Pancreas (tissue), 10 donors: ENCODE measurements at regions not wholly inside any gene's neighbourhood (a gene's known extent, or its start where the extent isn't known, plus 50 kb on each side); places are given as distances from the start of the nearest gene placed in this dataset.

ENCODE experiments used
- ATAC-seq, 4 donors: fragments of 200-7000 bp; cut with Tn5 transposase; one replicate each; pipeline versions ENCODE4 v1.8.0 to v1.9.1; 2020; ENCODE audit warnings: mild to moderate bottlenecking in 4 of 4, moderate library complexity in 4 of 4
- DNase-seq, 6 donors: peaks; one replicate each; pipeline ENCODE4 v3.0.0-alpha.2; 2020
- FAIRE-seq: peaks from 2 replicates; lab custom pipeline; 2012; peaks lifted over from hg19 to GRCh38; lab: Jason Lieb, UNC
- H3K27ac ChIP-seq, 4 donors: fragments of 200-600 bp; sonication (generic); 1 replicate in 3 of 4; 2 replicates in 1 of 4; pipeline versions ENCODE4 v1.5.0 to v1.8.0; 2020
- H3K27me3 ChIP-seq, 4 donors: fragments of 200-600 bp; one replicate each; pipeline ENCODE4 v1.8.0; 2021
- H3K36me3 ChIP-seq, 3 donors: fragments of 200-600 bp; sonication (generic) in 1 of 3; one replicate each; pipeline versions ENCODE4 v1.5.0 to v1.8.0; 2020 to 2021
- H3K4me1 ChIP-seq, 3 donors: fragments of 200-600 bp; one replicate each; pipeline ENCODE4 v1.8.0; 2021
- H3K4me3 ChIP-seq, 4 donors: fragments of 200-600 bp; sonication (generic) in 2 of 4; one replicate each; pipeline versions ENCODE4 v1.5.0 to v1.8.0; 2020 to 2021
- H3K9me3 ChIP-seq, 4 donors: fragments of 200-600 bp; one replicate each; pipeline ENCODE4 v1.8.0; 2021
- WGBS, 2 donors: extraction: QIAGEN DNeasy Blood & Tissue Kit; methylation state at CpG; one replicate each; pipeline ENCODE4 v1.1.7; 2013; 5-methylcytosine and 5-hydroxymethylcytosine counted together
- intact Hi-C, 3 donors: fragments of 100-400 bp; cut with DNase I; formaldehyde crosslinking; loops; one replicate each; pipeline versions ENCODE4 v1.11.1 to v1.14.2; 2022
- TF ChIP-seq, protein P1 (sequence below), 4 donors: fragments of 200-600 bp; sonication (generic) in 3 of 4; IDR thresholded peaks; one replicate each; pipeline versions ENCODE4 v1.5.0 to v1.8.0; 2021; ENCODE audit warnings: antibody characterized with exemption in 4 of 4
- donor health status: healthy with polysubstance abuse.
- donor health status: DM: no; HTN: no; CAD: no; lungs with moderate emphysema.
- donor health status: DM: no; HTN: no; CAD: no.
- donor health status: control.
- donor health status: control.
- donor health status: Bipolar disorder and iron deficiency.
- donor health status: DM: yes; HTN: yes; CAD: no.
- donor health status: DM: no; HTN: no; CAD: no.
- donor health status: DM: no; HTN: no; CAD: no.
- donor health status: DM: yes; HTN: yes; CAD: no.

DNA sequence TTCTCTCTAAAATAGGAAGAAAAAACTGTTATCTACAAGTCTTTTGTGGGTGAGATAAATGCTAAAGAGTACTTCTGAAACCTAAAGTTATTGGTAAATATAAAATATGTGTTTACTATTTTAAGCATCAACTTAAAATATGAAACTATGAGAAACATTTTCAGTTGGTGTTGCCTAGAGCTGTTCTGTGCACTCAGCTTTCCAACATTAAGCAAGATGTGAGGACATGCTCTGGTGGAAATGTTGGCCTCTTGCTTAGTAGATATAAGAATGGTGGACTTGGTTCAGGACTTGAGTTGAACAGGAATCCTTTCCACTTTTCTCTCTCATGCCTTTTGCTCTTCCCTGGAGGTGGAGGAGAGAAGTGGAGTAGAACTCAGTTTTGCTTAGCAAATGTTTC, 164.1 kb upstream of the PELI2 start:
- DNase-seq (no peak), FAIRE-seq (no peak), ATAC-seq (no peak)
- intact Hi-C loops = no loop called here
- H3K9me3 ChIP-seq = no peaks in the 10 kb centered on the region
- H3K4me1 ChIP-seq = no peaks in the 10 kb centered on the region
- no peak overlapping the region for H3K27ac ChIP-seq
- TF ChIP-seq, protein P1, sequence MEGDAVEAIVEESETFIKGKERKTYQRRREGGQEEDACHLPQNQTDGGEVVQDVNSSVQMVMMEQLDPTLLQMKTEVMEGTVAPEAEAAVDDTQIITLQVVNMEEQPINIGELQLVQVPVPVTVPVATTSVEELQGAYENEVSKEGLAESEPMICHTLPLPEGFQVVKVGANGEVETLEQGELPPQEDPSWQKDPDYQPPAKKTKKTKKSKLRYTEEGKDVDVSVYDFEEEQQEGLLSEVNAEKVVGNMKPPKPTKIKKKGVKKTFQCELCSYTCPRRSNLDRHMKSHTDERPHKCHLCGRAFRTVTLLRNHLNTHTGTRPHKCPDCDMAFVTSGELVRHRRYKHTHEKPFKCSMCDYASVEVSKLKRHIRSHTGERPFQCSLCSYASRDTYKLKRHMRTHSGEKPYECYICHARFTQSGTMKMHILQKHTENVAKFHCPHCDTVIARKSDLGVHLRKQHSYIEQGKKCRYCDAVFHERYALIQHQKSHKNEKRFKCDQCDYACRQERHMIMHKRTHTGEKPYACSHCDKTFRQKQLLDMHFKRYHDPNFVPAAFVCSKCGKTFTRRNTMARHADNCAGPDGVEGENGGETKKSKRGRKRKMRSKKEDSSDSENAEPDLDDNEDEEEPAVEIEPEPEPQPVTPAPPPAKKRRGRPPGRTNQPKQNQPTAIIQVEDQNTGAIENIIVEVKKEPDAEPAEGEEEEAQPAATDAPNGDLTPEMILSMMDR (IDR thresholded peaks at IDR 0.05) = no peak
- no peaks in the 10 kb centered on the region for H3K36me3 ChIP-seq
- H3K4me3 ChIP-seq = no peak overlapping the region
- no peaks in the 10 kb centered on the region for H3K27me3 ChIP-seq

DNA sequence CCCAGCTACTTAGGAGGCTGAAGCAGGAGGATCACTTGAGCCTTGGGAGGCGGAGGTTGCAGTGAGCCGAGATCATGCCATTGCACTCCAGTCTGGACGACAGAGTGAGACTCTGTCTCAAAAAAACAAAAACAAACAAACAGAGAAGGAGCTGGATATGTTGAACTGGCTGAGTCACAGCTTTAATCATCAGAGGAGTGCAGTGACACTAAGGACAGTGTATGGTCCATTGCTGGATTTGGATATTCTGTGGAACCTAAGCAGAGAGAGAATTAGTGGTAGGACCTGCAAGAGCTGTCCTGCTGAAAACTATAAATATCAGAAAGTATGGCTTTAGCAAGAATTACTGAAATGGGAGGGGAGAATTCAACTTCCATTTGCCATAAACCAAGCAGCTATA, 163.0 kb upstream of the PELI2 start:
- 63 to 65% methylated on average over 3 of the region's 3 CpGs for WGBS, 2 donors
- TF ChIP-seq, protein P1 (IDR thresholded peaks at IDR 0.05) = no peak
- ATAC-seq = no peak
- no peaks in the 10 kb centered on the region for H3K36me3 ChIP-seq
- DNase-seq = no peak
- no peak overlapping the region for H3K4me3 ChIP-seq
- H3K4me1 ChIP-seq = no peaks in the 10 kb centered on the region
- H3K27me3 ChIP-seq = no peaks in the 10 kb centered on the region
- intact Hi-C loops = no loop called here
- no peak overlapping the region for H3K27ac ChIP-seq
- FAIRE-seq = no peak
- H3K9me3 ChIP-seq = no peaks in the 10 kb centered on the region

DNA sequence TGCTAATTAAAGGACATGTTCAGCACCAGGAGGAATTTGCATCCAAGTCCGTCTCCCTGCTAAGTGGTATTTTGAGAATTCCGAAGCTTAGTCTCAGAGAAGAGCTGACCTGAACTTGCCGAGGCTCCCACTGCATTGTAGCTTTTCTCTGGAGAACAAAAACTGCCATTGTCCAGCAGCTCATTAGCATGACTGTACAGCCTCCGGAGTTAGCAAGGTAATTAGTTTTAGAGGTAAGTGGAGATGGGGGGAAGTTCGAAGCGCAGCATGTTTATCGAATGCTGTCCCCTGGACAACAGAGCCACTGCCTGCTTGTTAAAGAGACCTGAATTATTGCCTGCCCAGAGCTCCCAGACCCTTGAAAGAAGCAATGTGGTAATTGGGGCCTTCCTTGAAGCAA, 160.3 kb upstream of the PELI2 start:
- H3K4me3 ChIP-seq = no peak overlapping the region
- ATAC-seq (peak in 1 of 4 donors; percentile 30), FAIRE-seq (no peak), DNase-seq (no peak)
- H3K27ac ChIP-seq = peak overlapping the region in 1 of 4 donors; percentile 3
- H3K36me3 ChIP-seq = no peaks in the 10 kb centered on the region
- intact Hi-C loops = no loop called here
- H3K27me3 ChIP-seq = no peaks in the 10 kb centered on the region
- WGBS, 2 donors = 51 to 54% methylated on average over 7 of the region's 7 CpGs
- TF ChIP-seq, protein P1 (IDR thresholded peaks at IDR 0.05) = no peak
- H3K4me1 ChIP-seq = no peaks in the 10 kb centered on the region
- H3K9me3 ChIP-seq = no peaks in the 10 kb centered on the region

DNA sequence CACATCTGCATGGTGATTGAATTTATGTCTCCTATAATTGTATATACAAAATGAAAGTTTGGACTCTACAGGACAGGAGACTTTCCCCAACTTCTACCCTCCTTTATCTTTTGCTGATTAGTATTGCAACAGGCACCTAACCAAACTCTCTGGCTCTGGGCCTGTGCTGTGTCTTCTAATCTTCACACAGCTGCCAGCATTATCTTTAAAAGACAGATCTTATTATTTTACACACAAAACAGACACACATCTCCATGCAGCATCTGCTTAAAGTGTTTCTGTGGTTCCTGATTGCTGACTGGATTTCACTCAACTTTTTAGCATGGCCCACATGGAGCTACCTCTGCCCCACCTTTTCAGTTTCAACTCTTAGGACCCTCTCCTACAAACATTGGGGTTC, 154.9 kb upstream of the PELI2 start:
- FAIRE-seq (no peak), DNase-seq (no peak), ATAC-seq (no peak)
- TF ChIP-seq, protein P1 (IDR thresholded peaks at IDR 0.05) = no peak
- Histone ChIP-seq H3K27ac (no peak overlapping the region), H3K4me3 (no peak overlapping the region), H3K27me3 (no peaks in the 10 kb centered on the region), H3K9me3 (no peaks in the 10 kb centered on the region), H3K36me3 (no peaks in the 10 kb centered on the region), H3K4me1 (no peaks in the 10 kb centered on the region)
- intact Hi-C loops = no loop called here

DNA sequence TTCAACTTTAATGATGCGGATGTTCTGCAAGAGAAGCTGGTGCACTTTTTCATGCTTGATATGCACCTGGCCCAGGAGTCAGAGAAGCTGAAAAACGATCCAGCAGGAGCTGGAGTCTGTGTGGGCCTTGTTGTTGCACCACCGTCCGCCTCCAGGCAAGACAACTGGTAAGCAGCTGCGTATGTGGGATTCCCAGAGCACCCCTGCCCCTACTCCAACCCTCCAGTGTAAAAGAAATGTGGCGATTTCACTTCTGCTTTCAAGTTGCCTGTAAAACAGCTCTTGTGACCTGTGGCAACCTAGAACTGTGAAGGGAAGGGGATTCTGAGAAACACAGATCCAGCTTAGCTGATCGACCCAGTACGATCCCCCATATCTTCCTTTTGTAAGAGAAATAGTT, 154.1 kb upstream of the PELI2 start:
- Histone ChIP-seq H3K4me3 (no peak overlapping the region), H3K27ac (no peak overlapping the region), H3K4me1 (no peaks in the 10 kb centered on the region), H3K27me3 (no peaks in the 10 kb centered on the region), H3K9me3 (no peaks in the 10 kb centered on the region), H3K36me3 (no peaks in the 10 kb centered on the region)
- TF ChIP-seq, protein P1 (IDR thresholded peaks at IDR 0.05) = no peak
- no peak for FAIRE-seq
- DNase-seq = no peak
- 92 to 95% methylated on average over 8 of the region's 8 CpGs for WGBS, 2 donors
- intact Hi-C loops = no loop called here
- ATAC-seq = no peak
